ENCODE measurements at regions not wholly inside any gene's neighbourhood (a gene's known extent, or its start where the extent isn't known, plus 50 kb on each side); places are given as distances from the start of the nearest gene placed in this dataset.

GRCh38 chr6:92593201-92593600 lies 826.2 kb downstream of the EPHA7 start:
- ATAC-seq, result no peak

GRCh38 chr6:92589996-92590395 lies 829.4 kb downstream of the EPHA7 start:
- ATAC-seq, result no peak

DNA sequence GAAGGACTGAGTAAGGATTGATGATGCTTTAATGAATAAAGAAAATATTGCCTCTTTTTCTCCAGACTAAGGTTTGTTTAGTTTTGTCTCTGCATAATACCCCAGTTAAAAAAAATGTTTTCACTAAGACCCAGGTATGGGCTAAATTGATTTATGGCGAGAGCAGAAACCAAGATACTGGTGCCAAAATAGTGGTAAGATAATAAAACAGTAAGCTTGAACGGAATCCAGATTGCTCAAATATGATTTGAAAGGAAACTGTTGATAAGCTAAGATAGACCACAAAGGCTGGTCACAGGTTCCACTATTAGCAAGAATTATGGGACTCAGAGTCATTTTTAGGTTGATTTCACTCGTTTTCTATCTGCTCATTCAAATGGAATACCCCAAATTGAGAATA lies 831.2 kb downstream of the EPHA7 start:
- ATAC-seq, result no peak

DNA sequence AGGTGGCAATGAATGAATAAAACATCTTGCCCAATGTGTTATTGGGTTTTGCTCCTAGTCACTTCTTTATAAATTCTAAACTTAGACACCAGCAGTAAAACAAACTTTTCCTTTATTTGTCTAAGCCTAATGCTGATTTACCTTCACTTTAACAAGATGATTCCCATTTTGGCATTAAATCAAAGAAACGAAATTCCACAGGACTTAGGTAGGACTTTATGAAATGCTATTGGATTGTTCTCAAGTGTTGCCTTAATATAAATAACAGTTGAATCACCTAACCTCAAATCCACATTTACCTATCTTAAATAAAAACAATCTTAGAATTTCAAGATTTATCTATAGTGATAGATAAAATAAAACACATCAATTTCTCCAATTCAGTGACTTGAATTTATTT lies 831.8 kb downstream of the EPHA7 start:
- ATAC-seq, result no peak

DNA sequence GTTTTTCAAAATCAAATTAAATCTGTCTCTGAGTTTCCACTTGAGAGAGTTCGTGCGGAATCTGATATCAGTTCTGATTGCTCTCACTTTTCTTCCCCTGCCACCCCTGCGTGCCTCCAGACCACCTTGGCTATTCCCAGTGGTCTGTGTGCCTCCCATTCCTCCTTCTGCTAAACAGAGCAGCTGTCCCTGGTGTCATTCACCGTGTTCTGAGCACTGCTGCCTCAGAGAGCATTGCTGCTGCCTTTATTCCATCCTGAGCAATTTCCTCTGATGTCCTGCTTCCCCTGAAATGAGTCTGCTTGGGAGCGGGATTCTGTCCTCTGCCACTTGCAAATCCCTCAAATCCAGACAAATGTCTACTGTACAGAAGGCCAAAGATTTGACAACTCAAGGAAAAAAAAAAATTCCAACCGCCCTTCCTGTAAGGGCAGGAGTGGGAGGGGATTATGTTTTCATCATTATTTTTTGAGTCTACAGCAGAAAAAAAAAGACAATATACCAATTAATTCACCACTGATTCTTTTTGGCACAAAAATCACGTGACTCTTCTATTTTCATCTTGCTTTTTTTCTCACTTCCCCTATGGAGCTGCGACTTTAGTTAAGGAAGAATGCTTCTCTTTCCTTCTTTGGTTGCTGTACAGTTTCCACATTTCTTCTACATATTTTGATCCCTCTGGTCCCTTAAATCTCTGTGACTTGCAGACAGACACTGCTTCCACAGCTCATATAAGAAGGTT lies 833.0 kb downstream of the EPHA7 start:
- no peak for ATAC-seq

DNA sequence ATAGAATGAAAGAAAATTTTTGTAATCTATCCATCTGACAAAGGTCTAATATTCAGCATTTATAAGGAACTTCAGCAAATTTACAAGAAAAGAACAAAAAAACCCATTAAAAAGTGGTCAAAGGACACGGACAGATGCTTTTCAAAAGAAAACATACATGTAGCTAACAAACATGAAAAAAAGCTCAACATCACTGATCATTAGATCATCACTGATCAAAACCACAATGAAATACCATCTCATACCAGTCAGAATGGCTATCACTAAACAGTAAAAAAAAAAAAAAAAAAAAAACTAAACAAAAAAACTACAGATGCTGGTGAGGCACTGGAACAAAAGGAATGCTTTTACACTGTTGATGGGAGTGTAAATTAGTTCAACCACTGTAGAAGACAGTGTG lies 837.1 kb downstream of the EPHA7 start:
- no peak for ATAC-seq

- no peak for ATAC-seq
Observed at GRCh38 chr6:92577077-92577719, 842.2 kb downstream of the EPHA7 start.

GRCh38 chr6:92568541-92568940 lies 850.8 kb downstream of the EPHA7 start:
- no peak for ATAC-seq

- ATAC-seq, result no peak
Observed at GRCh38 chr6:92566632-92567031, 852.7 kb downstream of the EPHA7 start.

GRCh38 chr6:92564376-92564775 lies 855.0 kb downstream of the EPHA7 start:
- no peak for ATAC-seq

- ATAC-seq, result no peak
Observed at GRCh38 chr6:92559611-92560010, 859.7 kb downstream of the EPHA7 start.

DNA sequence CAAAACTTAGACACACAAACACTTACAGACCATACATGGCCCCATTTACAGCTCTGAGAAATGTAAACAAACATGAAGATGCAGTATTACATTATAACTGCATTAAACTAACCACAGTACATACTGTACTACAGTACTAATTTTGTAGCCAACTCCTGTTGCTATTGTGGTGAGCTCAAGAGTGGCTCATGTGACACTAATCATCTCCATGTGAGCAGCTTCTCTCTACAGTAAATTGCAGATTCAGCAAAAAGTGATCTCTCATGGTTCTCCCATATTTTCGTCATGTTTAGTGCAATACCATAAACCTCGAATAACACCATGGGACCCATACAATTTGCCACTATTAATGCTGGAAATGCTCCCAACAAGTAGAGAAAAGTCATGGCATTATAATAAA lies 860.4 kb downstream of the EPHA7 start:
- no peak for ATAC-seq

DNA sequence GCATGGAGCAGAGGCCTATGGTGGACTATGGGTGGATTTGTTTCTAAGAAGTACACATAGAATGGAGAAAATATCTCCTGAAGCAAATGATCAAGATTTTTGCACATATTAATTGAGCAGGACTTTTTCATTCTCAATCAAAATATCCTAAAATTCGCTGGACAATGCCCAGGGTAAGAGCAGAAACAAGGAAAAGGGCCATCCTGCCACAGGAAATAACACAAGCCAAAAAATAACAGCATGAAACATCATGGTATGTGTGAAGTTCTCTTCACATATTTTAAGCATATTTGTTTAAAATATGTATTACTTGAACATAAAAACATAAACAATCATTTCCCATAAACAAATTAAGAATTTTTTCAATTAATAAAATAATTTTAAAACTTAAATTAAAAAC lies 868.9 kb downstream of the EPHA7 start:
- ATAC-seq, result no peak

DNA sequence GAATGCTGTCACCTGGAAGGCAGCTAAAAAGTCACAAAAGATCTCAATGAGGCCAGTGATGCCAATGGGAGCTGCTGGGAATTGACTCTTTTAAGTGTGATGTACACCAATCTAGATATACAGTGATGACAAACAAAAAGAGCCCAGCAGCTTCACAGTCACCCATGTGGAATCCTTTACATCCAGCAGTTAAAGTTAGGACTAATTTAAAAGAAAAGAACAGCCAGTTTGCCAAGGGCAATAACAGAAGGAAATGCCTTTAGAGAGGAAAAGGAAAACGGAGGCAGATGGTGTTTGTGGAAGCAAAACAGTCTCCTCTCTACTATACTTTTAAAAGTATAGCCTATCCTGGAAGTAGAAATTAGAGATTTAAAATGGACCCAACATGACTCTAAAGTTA lies 873.5 kb downstream of the EPHA7 start:
- no peak for ATAC-seq

DNA sequence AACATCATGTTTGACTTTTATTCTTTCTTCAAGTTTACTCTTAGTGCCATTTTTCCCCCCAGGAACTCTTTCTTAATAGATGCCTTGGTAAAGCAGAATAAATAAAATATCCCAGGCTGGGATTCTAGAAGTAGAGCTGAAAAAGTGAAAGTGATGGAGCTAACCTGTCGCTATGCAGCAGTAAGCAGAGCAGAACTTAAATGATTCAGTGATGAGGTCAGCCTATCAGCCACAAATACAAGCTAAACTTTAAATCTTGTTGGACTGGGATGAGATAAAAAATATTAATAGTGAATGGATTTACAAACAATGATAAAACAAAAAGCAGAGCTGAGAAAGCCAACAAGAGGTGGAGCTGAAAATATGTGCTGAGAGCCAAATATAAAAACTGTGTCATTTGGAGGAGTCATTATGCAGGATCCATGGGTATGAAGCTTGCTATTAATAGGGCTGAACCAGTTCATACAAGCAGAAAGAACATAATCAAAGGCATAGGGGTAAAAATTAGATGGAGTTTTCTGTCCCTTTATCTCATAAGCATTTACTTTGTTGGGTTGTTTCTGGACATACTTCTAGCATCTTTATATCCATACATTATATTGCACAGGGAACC lies 877.8 kb downstream of the EPHA7 start:
- no peak for ATAC-seq

DNA sequence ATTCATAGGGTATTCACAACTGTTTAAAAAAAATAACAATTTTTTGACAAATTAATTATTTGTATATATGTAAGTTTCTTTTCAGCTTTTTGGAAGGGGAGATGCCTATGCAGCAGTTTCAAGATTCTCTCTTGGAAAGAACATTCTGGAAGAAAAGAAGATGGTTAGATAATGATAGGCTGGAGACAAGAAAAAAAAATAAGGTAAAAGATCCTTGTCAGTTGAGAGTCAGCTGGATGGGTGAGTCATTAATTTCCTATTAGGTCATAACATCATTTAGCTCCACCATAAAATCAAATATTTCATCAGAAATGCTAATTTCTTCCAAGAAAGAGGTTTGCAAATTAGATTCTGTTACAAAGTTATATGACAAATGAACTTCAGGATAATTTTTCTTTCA lies 880.4 kb downstream of the EPHA7 start:
- no peak for ATAC-seq

GRCh38 chr6:92538275-92538674 lies 881.1 kb downstream of the EPHA7 start:
- ATAC-seq, result no peak

DNA sequence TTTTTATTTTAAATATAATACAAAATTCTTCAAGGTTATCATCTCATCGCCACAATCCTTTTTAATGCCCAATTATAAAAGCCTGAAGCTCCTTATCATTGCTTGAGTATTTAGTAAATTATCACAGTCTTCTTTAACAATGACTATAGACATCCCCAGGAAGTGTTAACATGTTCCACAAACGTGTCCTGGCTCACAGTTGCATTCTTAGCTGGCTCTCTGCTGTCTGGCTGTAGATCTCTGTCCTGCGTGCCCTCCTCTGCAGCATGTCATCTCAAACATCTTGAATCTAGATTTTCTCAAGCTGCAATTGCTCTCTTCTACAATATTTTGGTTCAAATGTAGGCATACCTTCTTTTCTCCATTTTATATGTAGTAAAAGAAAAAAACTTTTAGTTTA lies 885.2 kb downstream of the EPHA7 start:
- ATAC-seq, result no peak

GRCh38 chr6:92522589-92522988 lies 896.8 kb downstream of the EPHA7 start:
- no peak for ATAC-seq

GRCh38 chr6:92521553-92521952 lies 897.8 kb downstream of the EPHA7 start:
- no peak for ATAC-seq

- no peak for ATAC-seq
Observed at GRCh38 chr6:92510137-92510536, 909.2 kb downstream of the EPHA7 start.

- no peak for ATAC-seq
Observed at GRCh38 chr6:92507552-92507951, 911.8 kb downstream of the EPHA7 start.

DNA sequence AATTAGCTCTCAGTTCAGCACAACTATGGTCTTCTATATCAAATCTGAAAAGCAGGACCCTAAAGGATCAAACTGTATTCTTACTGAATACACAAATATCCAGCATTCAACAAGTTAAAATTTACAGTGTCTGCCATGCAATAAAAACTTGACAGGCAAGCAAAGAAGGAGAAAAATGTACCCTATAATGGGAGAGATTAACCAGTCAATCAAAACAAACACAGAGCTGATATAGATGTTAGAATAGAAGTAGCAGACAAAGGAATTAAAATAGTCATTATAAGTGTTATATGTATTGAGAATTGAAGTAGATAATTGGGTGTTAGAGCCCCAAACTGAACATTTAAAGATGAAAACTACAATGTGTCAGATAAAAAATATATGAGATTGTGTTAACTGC lies 914.9 kb downstream of the EPHA7 start:
- ATAC-seq, result no peak

DNA sequence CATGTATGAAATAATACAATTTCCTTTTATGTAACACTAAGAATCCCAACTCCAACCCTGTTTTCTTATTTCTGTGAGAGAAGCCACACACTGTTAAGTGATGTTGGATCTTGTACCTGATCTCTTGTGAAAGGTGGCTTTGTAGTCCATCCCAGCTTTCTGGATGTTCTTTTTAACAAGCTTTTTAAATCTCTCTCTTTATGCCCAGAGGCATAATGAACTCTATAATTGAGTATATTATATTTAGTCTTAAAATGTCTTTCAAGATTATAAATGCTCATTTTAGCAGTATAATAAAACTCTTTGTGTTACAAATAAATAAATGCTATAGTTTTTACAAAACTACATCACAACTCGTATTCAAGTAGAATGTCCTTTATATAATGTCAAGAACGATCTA lies 922.1 kb downstream of the EPHA7 start:
- no peak for ATAC-seq
